MG63 (cell line): ENCODE measurements at regions not wholly inside any gene's neighbourhood (a gene's known extent, or its start where the extent isn't known, plus 50 kb on each side); places are given as distances from the start of the nearest gene placed in this dataset.

Experiments used
- DNase-seq: peaks from one replicate; pipeline ENCODE4 v3.0.0-alpha.2; 2020
- H3K27me3 ChIP-seq: fragments of 250-450 bp; sonication (Bioruptor Pico); 2 replicates; pipeline ENCODE4 v1.5.1; 2020; ENCODE audit warnings: mild to moderate bottlenecking, moderate library complexity
- H3K36me3 ChIP-seq: fragments of 250-450 bp; sonication (Bioruptor Pico); 2 replicates; pipeline ENCODE4 v1.5.1; 2020; ENCODE audit warnings: mild to moderate bottlenecking, moderate library complexity
- H3K4me3 ChIP-seq: fragments of 250-450 bp; sonication (Bioruptor Pico); 2 replicates; pipeline ENCODE4 v1.5.1; 2020; ENCODE audit warnings: mild to moderate bottlenecking, moderate library complexity
- H3K9me3 ChIP-seq: fragments of 250-450 bp; sonication (Bioruptor Pico); 2 replicates; pipeline ENCODE4 v1.5.1; 2020; ENCODE audit warnings: mild to moderate bottlenecking, moderate library complexity

DNA sequence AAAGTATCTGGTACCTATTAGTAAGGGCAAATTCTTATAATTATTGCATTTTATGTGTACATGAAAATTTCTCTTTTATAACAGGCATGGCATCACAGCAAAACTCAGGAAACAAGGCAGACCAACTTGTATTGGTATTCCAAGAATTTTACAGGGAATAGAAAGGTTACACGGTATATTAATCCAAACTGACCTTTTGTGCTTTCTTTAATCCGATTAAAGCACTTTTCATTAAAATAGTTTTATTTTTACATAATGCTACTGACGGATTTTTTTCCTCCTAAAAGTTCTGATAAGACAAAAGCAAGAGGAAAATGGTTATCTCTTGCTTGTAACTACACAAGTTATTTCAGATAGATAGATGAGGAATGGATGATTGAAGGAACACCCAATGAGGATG is 137.0 kb upstream of the SLCO3A1 start:
- Histone ChIP-seq H3K36me3 (no peaks in the 10 kb centered on the region), H3K9me3 (no peaks in the 10 kb centered on the region), H3K4me3 (no peak overlapping the region), H3K27me3 (peaks cover 30% of the 10 kb centered on the region)
- no peak for DNase-seq

GRCh38 chr15:91717811-91718210 is 135.7 kb upstream of the SLCO3A1 start:
- H3K36me3 ChIP-seq, result no peaks in the 10 kb centered on the region
- no peak for DNase-seq

DNA sequence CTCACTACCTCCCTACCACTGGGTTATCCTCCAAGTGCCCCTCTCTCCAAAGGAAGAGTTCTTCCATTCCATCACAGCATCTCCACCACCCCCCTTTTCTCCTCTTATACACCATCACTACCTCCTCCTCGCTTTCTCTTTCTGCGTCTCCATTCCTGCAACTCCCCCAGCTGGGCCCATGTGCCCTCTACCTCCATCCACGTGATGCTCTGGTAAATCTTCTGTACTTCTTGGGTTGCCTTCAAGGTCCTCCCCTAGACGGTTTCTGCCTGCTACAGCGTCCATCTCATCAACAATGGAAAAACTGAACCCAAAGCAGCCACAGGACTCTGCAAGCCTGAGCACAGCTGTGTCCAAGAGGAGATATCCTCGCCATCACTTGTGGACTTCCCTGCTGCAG is 129.5 kb upstream of the SLCO3A1 start:
- DNase-seq, result no peak
- no peak overlapping the region for H3K4me3 ChIP-seq
- H3K9me3 ChIP-seq, result no peaks in the 10 kb centered on the region
- no peaks in the 10 kb centered on the region for H3K36me3 ChIP-seq
- H3K27me3 ChIP-seq, result peaks cover 4% of the 10 kb centered on the region

More at GRCh38 chr15:91717811-91718210, 135.7 kb upstream of the SLCO3A1 start:
- Histone ChIP-seq H3K27me3 (peaks cover 30% of the 10 kb centered on the region), H3K9me3 (no peaks in the 10 kb centered on the region), H3K4me3 (no peak overlapping the region)

DNA sequence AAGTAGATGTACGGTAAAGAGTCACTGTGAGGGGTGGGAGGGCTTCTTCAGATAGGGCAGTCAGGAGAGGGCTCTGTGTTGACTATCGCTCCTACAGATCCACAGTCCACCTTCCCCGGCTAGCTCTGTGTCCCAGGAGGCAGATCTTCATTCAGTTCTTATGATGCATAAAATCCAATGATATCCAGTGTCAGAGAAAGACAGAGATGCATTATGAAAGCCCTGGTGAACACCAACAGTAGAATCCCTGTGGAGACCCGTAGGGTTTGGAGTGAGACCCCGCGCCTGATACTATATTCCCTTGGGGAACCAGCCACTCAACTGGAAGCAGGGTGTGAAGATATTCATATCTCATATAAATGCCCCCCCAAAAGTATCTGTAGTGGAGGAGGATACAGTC is 119.8 kb upstream of the SLCO3A1 start:
- Histone ChIP-seq H3K4me3 (no peak overlapping the region), H3K36me3 (no peaks in the 10 kb centered on the region), H3K27me3 (peaks cover 10% of the 10 kb centered on the region; the same call in 1 of the 2 replicates), H3K9me3 (no peaks in the 10 kb centered on the region; the same call in 1 of the 2 replicates)
- DNase-seq, result no peak

DNA sequence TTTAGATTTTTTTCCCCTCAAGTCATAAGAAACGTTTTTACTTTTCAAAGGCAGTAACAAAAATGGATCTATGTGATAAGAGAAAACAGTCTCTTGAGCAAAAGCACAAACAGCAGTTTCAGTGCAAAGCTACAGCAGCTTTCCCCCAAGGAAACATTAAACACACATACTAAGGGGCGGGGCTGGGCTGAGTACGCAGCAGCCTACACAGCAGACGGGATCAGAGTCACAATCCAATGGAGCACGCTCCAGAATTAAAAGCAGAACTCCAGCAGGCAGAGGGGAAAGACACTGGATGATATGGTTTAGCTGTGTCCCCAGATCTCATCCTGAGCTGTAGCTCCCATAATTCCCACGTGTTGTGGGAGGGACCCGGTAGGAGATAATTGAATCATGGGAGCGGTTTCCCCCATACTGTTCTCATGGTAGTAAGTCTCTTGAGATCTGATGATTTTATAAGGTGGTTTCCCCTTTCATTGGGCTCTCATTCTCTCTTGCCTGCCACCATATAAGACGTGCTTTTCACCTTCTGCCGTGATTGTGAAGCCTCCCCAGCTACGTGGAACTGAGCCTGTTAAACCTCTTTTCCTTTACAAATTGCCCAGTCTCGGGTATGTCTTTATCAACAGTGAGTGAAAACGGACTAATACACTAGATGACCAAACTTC is 116.2 kb upstream of the SLCO3A1 start:
- peak; percentile 3 for DNase-seq
- H3K27me3 ChIP-seq, result peaks cover 13% of the 10 kb centered on the region

GRCh38 chr15:91741986-91742385 is 111.5 kb upstream of the SLCO3A1 start:
- Histone ChIP-seq H3K27me3 (peaks cover 9% of the 10 kb centered on the region), H3K9me3 (no peaks in the 10 kb centered on the region), H3K4me3 (no peak overlapping the region), H3K36me3 (no peaks in the 10 kb centered on the region)
- no peak for DNase-seq

More for the DNA sequence above, 116.2 kb upstream of the SLCO3A1 start:
- H3K36me3 ChIP-seq, result no peaks in the 10 kb centered on the region
- peak overlapping the region; percentile 20; the same call in 1 of the 2 replicates for H3K4me3 ChIP-seq
- no peaks in the 10 kb centered on the region for H3K9me3 ChIP-seq

- Histone ChIP-seq H3K36me3 (no peaks in the 10 kb centered on the region), H3K9me3 (no peaks in the 10 kb centered on the region), H3K4me3 (no peak overlapping the region), H3K27me3 (peaks cover 4% of the 10 kb centered on the region; the same call in 1 of the 2 replicates)
- peak; percentile 5 for DNase-seq
These were observed 101.9 kb upstream of the SLCO3A1 start for GRCh38 chr15:91751611-91752010.

- Histone ChIP-seq H3K36me3 (no peaks in the 10 kb centered on the region), H3K27me3 (peaks cover 4% of the 10 kb centered on the region; the same call in 1 of the 2 replicates), H3K4me3 (no peak overlapping the region), H3K9me3 (no peaks in the 10 kb centered on the region)
- DNase-seq, result no peak
These were observed 101.3 kb upstream of the SLCO3A1 start for GRCh38 chr15:91752081-91752785.

- Histone ChIP-seq H3K27me3 (peaks cover 8% of the 10 kb centered on the region), H3K9me3 (no peaks in the 10 kb centered on the region), H3K36me3 (no peaks in the 10 kb centered on the region), H3K4me3 (no peak overlapping the region)
- no peak for DNase-seq
These were observed 93.9 kb upstream of the SLCO3A1 start for GRCh38 chr15:91759560-91759959.

GRCh38 chr15:91765660-91766059 is 87.8 kb upstream of the SLCO3A1 start:
- Histone ChIP-seq H3K36me3 (no peaks in the 10 kb centered on the region), H3K9me3 (no peaks in the 10 kb centered on the region), H3K27me3 (peaks cover 12% of the 10 kb centered on the region)

DNA sequence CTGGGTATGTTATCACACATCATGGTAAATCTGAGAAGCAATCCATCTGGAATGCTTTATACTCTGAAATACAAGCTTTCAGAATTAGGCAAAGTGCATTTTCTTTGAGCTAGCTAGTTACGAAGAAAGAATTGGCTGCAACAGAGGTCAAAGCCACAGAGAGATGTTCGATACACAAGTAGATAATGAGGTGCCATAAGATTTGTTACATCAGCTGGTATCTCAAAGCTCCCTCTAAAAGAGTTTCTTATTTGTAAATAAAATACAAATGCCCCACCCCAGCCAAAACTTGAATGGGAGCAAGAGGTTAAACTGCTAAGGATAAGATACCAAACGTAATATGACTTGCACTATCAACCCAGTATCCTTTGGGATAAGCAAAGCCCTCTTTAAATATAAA is 84.0 kb upstream of the SLCO3A1 start:
- no peak overlapping the region for H3K4me3 ChIP-seq
- DNase-seq, result no peak
- H3K9me3 ChIP-seq, result no peaks in the 10 kb centered on the region
- no peaks in the 10 kb centered on the region for H3K36me3 ChIP-seq
- H3K27me3 ChIP-seq, result peaks cover 9% of the 10 kb centered on the region

More at GRCh38 chr15:91765660-91766059, 87.8 kb upstream of the SLCO3A1 start:
- no peak for DNase-seq
- H3K4me3 ChIP-seq, result no peak overlapping the region

DNA sequence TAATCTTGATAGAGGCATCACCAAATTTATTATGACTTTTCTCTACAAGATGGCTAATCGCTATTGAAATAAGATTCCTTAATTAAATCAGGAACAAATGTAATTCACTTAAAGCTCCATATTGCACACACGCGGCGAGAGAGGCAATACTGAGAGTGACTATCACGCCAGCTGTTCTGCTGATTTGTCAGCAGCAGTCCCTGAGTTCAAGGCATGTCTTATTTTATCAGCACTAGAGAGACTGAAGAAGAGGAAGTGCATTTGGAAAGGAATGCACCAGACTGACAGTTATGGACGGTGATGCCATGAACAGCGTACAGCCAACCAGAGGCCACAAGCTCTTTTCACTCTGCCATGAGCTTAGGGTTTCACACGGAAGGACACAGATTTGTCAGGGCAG is 83.6 kb upstream of the SLCO3A1 start:
- Histone ChIP-seq H3K9me3 (no peaks in the 10 kb centered on the region), H3K36me3 (no peaks in the 10 kb centered on the region), H3K4me3 (no peak overlapping the region), H3K27me3 (peaks cover 4% of the 10 kb centered on the region)
- no peak for DNase-seq

- no peak for DNase-seq
- no peaks in the 10 kb centered on the region for H3K9me3 ChIP-seq
- no peaks in the 10 kb centered on the region for H3K36me3 ChIP-seq
- H3K27me3 ChIP-seq, result peaks cover 8% of the 10 kb centered on the region
- no peak overlapping the region for H3K4me3 ChIP-seq
These were observed 77.4 kb upstream of the SLCO3A1 start for GRCh38 chr15:91776104-91776503.

DNA sequence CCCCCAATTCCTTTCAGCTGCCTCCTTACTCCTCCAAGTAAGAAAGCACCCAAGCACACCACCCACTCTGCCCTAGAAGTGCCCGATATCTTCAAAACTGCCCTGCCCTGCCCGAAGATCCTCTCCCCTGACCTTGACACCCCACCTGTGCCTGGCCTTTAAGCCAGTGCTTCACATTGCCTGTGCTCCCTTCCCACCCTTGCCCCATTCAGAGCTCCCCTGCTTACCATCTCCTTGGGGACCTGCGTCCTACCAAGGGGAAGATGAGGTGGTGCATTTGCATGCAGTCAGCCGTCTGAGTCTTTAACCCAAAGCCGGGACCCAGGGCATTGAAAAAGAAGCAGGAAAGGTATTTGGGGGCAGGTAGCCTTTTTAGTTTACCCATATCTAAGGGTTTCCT is 73.5 kb upstream of the SLCO3A1 start:
- no peak overlapping the region for H3K4me3 ChIP-seq
- peaks cover 4% of the 10 kb centered on the region for H3K27me3 ChIP-seq
- no peaks in the 10 kb centered on the region for H3K36me3 ChIP-seq
- no peak for DNase-seq
- no peaks in the 10 kb centered on the region for H3K9me3 ChIP-seq

DNA sequence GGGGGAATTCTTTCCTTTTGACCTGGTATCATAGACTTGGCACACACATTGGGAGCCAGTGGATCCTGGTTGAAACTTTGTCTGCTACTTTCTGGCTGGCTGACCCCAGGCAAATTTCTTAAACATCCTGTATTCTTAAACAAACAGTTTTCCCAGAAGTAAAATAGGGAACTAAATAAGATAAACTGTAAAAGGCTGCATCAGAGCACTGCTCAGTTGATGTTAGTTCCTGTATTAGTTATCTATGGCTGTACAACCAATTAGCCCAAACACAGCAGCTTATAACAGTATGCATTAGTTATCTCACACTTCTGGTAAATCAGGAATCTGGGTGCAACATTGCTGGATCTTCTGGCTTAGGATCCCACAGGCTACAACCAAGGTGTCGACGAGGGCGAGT is 73.1 kb upstream of the SLCO3A1 start:
- H3K4me3 ChIP-seq, result no peak overlapping the region
- peaks cover 4% of the 10 kb centered on the region for H3K27me3 ChIP-seq
- no peak for DNase-seq
- no peaks in the 10 kb centered on the region for H3K9me3 ChIP-seq
- no peaks in the 10 kb centered on the region for H3K36me3 ChIP-seq

- DNase-seq, result no peak
- Histone ChIP-seq H3K36me3 (no peaks in the 10 kb centered on the region), H3K4me3 (no peak overlapping the region), H3K27me3 (peaks cover 2% of the 10 kb centered on the region), H3K9me3 (no peaks in the 10 kb centered on the region)
These were observed 71.3 kb upstream of the SLCO3A1 start for GRCh38 chr15:91782221-91782620.

DNA sequence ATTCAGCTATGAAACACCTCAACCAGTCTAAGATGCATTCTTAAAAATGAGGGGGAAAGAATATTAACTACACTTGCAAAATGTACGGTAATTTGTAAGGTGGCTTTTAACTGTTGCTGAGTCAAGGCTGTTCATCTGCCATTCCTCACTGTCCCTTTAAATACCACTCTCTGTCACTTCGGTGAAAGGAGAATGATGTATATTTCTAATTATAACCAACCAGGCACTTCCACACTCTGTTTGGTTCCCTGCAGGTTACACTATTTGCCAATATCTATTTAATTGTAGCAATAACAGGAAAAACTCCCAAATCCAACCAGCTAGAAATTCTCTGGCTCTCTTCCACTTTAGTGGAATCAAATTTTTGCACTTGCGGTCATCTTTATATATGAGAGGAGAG is 70.5 kb upstream of the SLCO3A1 start:
- DNase-seq, result no peak
- no peaks in the 10 kb centered on the region for H3K36me3 ChIP-seq
- H3K4me3 ChIP-seq, result no peak overlapping the region
- H3K9me3 ChIP-seq, result no peaks in the 10 kb centered on the region
- H3K27me3 ChIP-seq, result no peaks in the 10 kb centered on the region; the same call in 1 of the 2 replicates

- Histone ChIP-seq H3K4me3 (no peak overlapping the region), H3K36me3 (no peaks in the 10 kb centered on the region), H3K27me3 (no peaks in the 10 kb centered on the region), H3K9me3 (no peaks in the 10 kb centered on the region)
- no peak for DNase-seq
These were observed 70.1 kb upstream of the SLCO3A1 start for GRCh38 chr15:91783451-91783850.
